ENCODE measurements at regions not wholly inside any gene's neighbourhood (a gene's known extent, or its start where the extent isn't known, plus 50 kb on each side); places are given as distances from the start of the nearest gene placed in this dataset.

GRCh38 chr5:54760182-54760935, 225.0 kb downstream of the ESM1 start:
- H3K27ac ChIP-seq (ENCODE audit: low read depth, low read length) = no peak overlapping the region
- H3K27me3 ChIP-seq (ENCODE audit: control insufficient read depth in 1 of 2, insufficient read depth in 2 of 2, low read length in 2 of 2) = no peaks in the 10 kb centered on the region
- no peaks in the 10 kb centered on the region for H3K4me1 ChIP-seq (ENCODE audit: insufficient read depth, low read length)
- H3K9ac ChIP-seq (ENCODE audit: low read length) = no peak overlapping the region
- no peaks in the 10 kb centered on the region for H3K36me3 ChIP-seq (ENCODE audit: insufficient read depth, low read length)
- H3K9me3 ChIP-seq (ENCODE audit: low read length) = no peaks in the 10 kb centered on the region
- no peak overlapping the region for H3K4me3 ChIP-seq (ENCODE audit: low read depth in 1 of 2, low read length in 2 of 2)

- H3K9ac ChIP-seq (ENCODE audit: low read length) = no peak overlapping the region
- H3K27ac ChIP-seq (ENCODE audit: low read depth, low read length) = no peak overlapping the region
- H3K27me3 ChIP-seq (ENCODE audit: control insufficient read depth in 1 of 2, insufficient read depth in 2 of 2, low read length in 2 of 2) = no peaks in the 10 kb centered on the region
- no peaks in the 10 kb centered on the region for H3K9me3 ChIP-seq (ENCODE audit: low read length)
- no peak overlapping the region for H3K4me3 ChIP-seq (ENCODE audit: low read depth in 1 of 2, low read length in 2 of 2)
- H3K4me1 ChIP-seq (ENCODE audit: insufficient read depth, low read length) = no peaks in the 10 kb centered on the region
- H3K36me3 ChIP-seq (ENCODE audit: insufficient read depth, low read length) = no peaks in the 10 kb centered on the region
These were observed 227.4 kb downstream of the ESM1 start for GRCh38 chr5:54758038-54758437.

- H3K9ac ChIP-seq (ENCODE audit: low read length) = no peak overlapping the region
- no peak overlapping the region for H3K4me3 ChIP-seq (ENCODE audit: low read depth in 1 of 2, low read length in 2 of 2)
- no peak overlapping the region for H3K27ac ChIP-seq (ENCODE audit: low read depth, low read length)
- no peaks in the 10 kb centered on the region for H3K27me3 ChIP-seq (ENCODE audit: control insufficient read depth in 1 of 2, insufficient read depth in 2 of 2, low read length in 2 of 2)
- H3K9me3 ChIP-seq (ENCODE audit: low read length) = no peaks in the 10 kb centered on the region
- H3K36me3 ChIP-seq (ENCODE audit: insufficient read depth, low read length) = no peaks in the 10 kb centered on the region
- H3K4me1 ChIP-seq (ENCODE audit: insufficient read depth, low read length) = no peaks in the 10 kb centered on the region
These were observed 227.9 kb downstream of the ESM1 start for GRCh38 chr5:54757541-54757940.

GRCh38 chr5:54756796-54757402, 228.5 kb downstream of the ESM1 start:
- Histone ChIP-seq H3K9me3 (ENCODE audit: low read length) (no peaks in the 10 kb centered on the region), H3K27ac (ENCODE audit: low read depth, low read length) (no peak overlapping the region), H3K36me3 (ENCODE audit: insufficient read depth, low read length) (no peaks in the 10 kb centered on the region), H3K4me1 (ENCODE audit: insufficient read depth, low read length) (no peaks in the 10 kb centered on the region), H3K27me3 (ENCODE audit: control insufficient read depth in 1 of 2, insufficient read depth in 2 of 2, low read length in 2 of 2) (no peaks in the 10 kb centered on the region), H3K9ac (ENCODE audit: low read length) (no peak overlapping the region), H3K4me3 (ENCODE audit: low read depth in 1 of 2, low read length in 2 of 2) (no peak overlapping the region)

GRCh38 chr5:54756301-54756700, 229.1 kb downstream of the ESM1 start:
- Histone ChIP-seq H3K4me3 (ENCODE audit: low read depth in 1 of 2, low read length in 2 of 2) (no peak overlapping the region), H3K36me3 (ENCODE audit: insufficient read depth, low read length) (no peaks in the 10 kb centered on the region), H3K27ac (ENCODE audit: low read depth, low read length) (no peak overlapping the region), H3K27me3 (ENCODE audit: control insufficient read depth in 1 of 2, insufficient read depth in 2 of 2, low read length in 2 of 2) (no peaks in the 10 kb centered on the region), H3K4me1 (ENCODE audit: insufficient read depth, low read length) (no peaks in the 10 kb centered on the region), H3K9ac (ENCODE audit: low read length) (no peak overlapping the region), H3K9me3 (ENCODE audit: low read length) (no peaks in the 10 kb centered on the region)

GRCh38 chr5:54754878-54755277, 230.5 kb downstream of the ESM1 start:
- Histone ChIP-seq H3K9ac (ENCODE audit: low read length) (no peak overlapping the region), H3K27me3 (ENCODE audit: control insufficient read depth in 1 of 2, insufficient read depth in 2 of 2, low read length in 2 of 2) (no peaks in the 10 kb centered on the region)

GRCh38 chr5:54754420-54754819, 231.0 kb downstream of the ESM1 start:
- Histone ChIP-seq H3K4me3 (ENCODE audit: low read depth in 1 of 2, low read length in 2 of 2) (no peak overlapping the region), H3K4me1 (ENCODE audit: insufficient read depth, low read length) (no peaks in the 10 kb centered on the region), H3K27ac (ENCODE audit: low read depth, low read length) (no peak overlapping the region), H3K27me3 (ENCODE audit: control insufficient read depth in 1 of 2, insufficient read depth in 2 of 2, low read length in 2 of 2) (no peaks in the 10 kb centered on the region), H3K9me3 (ENCODE audit: low read length) (no peaks in the 10 kb centered on the region), H3K36me3 (ENCODE audit: insufficient read depth, low read length) (no peaks in the 10 kb centered on the region), H3K9ac (ENCODE audit: low read length) (no peak overlapping the region)

More at GRCh38 chr5:54754878-54755277, 230.5 kb downstream of the ESM1 start:
- Histone ChIP-seq H3K9me3 (ENCODE audit: low read length) (no peaks in the 10 kb centered on the region), H3K4me3 (ENCODE audit: low read depth in 1 of 2, low read length in 2 of 2) (no peak overlapping the region), H3K27ac (ENCODE audit: low read depth, low read length) (no peak overlapping the region), H3K4me1 (ENCODE audit: insufficient read depth, low read length) (no peaks in the 10 kb centered on the region), H3K36me3 (ENCODE audit: insufficient read depth, low read length) (no peaks in the 10 kb centered on the region)

- H3K9me3 ChIP-seq (ENCODE audit: low read length) = no peaks in the 10 kb centered on the region
- H3K9ac ChIP-seq (ENCODE audit: low read length) = no peak overlapping the region
- no peaks in the 10 kb centered on the region for H3K4me1 ChIP-seq (ENCODE audit: insufficient read depth, low read length)
- no peak overlapping the region for H3K27ac ChIP-seq (ENCODE audit: low read depth, low read length)
- no peaks in the 10 kb centered on the region for H3K36me3 ChIP-seq (ENCODE audit: insufficient read depth, low read length)
- no peak overlapping the region for H3K4me3 ChIP-seq (ENCODE audit: low read depth in 1 of 2, low read length in 2 of 2)
- no peaks in the 10 kb centered on the region for H3K27me3 ChIP-seq (ENCODE audit: control insufficient read depth in 1 of 2, insufficient read depth in 2 of 2, low read length in 2 of 2)
These were observed 231.6 kb downstream of the ESM1 start for GRCh38 chr5:54753753-54754152.

GRCh38 chr5:54753034-54753433, 232.4 kb downstream of the ESM1 start:
- H3K27ac ChIP-seq (ENCODE audit: low read depth, low read length) = no peak overlapping the region
- no peaks in the 10 kb centered on the region for H3K36me3 ChIP-seq (ENCODE audit: insufficient read depth, low read length)
- no peak overlapping the region for H3K4me3 ChIP-seq (ENCODE audit: low read depth in 1 of 2, low read length in 2 of 2)
- H3K9ac ChIP-seq (ENCODE audit: low read length) = no peak overlapping the region
- no peaks in the 10 kb centered on the region for H3K9me3 ChIP-seq (ENCODE audit: low read length)
- H3K4me1 ChIP-seq (ENCODE audit: insufficient read depth, low read length) = no peaks in the 10 kb centered on the region
- H3K27me3 ChIP-seq (ENCODE audit: control insufficient read depth in 1 of 2, insufficient read depth in 2 of 2, low read length in 2 of 2) = no peaks in the 10 kb centered on the region

- no peak overlapping the region for H3K27ac ChIP-seq (ENCODE audit: low read depth, low read length)
- H3K36me3 ChIP-seq (ENCODE audit: insufficient read depth, low read length) = no peaks in the 10 kb centered on the region
- H3K9ac ChIP-seq (ENCODE audit: low read length) = no peak overlapping the region
- no peaks in the 10 kb centered on the region for H3K9me3 ChIP-seq (ENCODE audit: low read length)
- H3K27me3 ChIP-seq (ENCODE audit: control insufficient read depth in 1 of 2, insufficient read depth in 2 of 2, low read length in 2 of 2) = no peaks in the 10 kb centered on the region
- no peak overlapping the region for H3K4me3 ChIP-seq (ENCODE audit: low read depth in 1 of 2, low read length in 2 of 2)
- H3K4me1 ChIP-seq (ENCODE audit: insufficient read depth, low read length) = peaks cover 6% of the 10 kb centered on the region
These were observed 231.0 kb downstream of the SNX18 start for GRCh38 chr5:54748527-54748926.

GRCh38 chr5:54746777-54747398, 229.3 kb downstream of the SNX18 start:
- no peak overlapping the region for H3K4me3 ChIP-seq (ENCODE audit: low read depth in 1 of 2, low read length in 2 of 2)
- no peak overlapping the region for H3K9ac ChIP-seq (ENCODE audit: low read length)
- H3K36me3 ChIP-seq (ENCODE audit: insufficient read depth, low read length) = no peaks in the 10 kb centered on the region
- H3K27me3 ChIP-seq (ENCODE audit: control insufficient read depth in 1 of 2, insufficient read depth in 2 of 2, low read length in 2 of 2) = no peaks in the 10 kb centered on the region
- H3K9me3 ChIP-seq (ENCODE audit: low read length) = no peaks in the 10 kb centered on the region
- no peak overlapping the region for H3K27ac ChIP-seq (ENCODE audit: low read depth, low read length)
- peaks cover 6% of the 10 kb centered on the region for H3K4me1 ChIP-seq (ENCODE audit: insufficient read depth, low read length)

Measured in muscle layer of colon (tissue), 2 donors.